GM12878 (cell line): ENCODE measurements at regions not wholly inside any gene's neighbourhood (a gene's known extent, or its start where the extent isn't known, plus 50 kb on each side); places are given as distances from the start of the nearest gene placed in this dataset.

Source experiments
- ATAC-seq: fragments of 200-7000 bp; cut with Tn5 transposase; 3 replicates; pipeline ENCODE4 v1.9.1; 2020; ENCODE audit warnings: mild to moderate bottlenecking, moderate library complexity
- BruUV-seq: library from RNA; stranded (reverse); fragments of 400-500 nt; replicated peaks from 2 replicates; lab custom pipeline; 2021; lab: Mats Ljungman, UMichigan
- CTCF ChIA-PET: fragments of 300-600 bp; sonication (Branson Sonifier 250); formaldehyde crosslinking; extraction: SDS; loops from one replicate; lab custom pipeline; 2021; ENCODE audit warnings: inconsistent platforms; lab: Yijun Ruan, JAX
- POLR2A ChIA-PET: fragments of 350-600 bp; formaldehyde crosslinking; extraction: SDS; loops from one replicate; lab custom pipeline; 2021; ENCODE audit warnings: inconsistent platforms; lab: Charles Lee
- RAD21 ChIA-PET: fragments of 300-600 bp; sonication (Branson Sonifier 250); formaldehyde crosslinking; loops from one replicate; lab custom pipeline; 2023; ENCODE audit warnings: antibody characterized with exemption; ENCODE audit not compliant: unreplicated experiment; lab: Charles Lee
- SMC1A ChIA-PET: fragments of 300-600 bp; sonication (Branson Sonifier 250); formaldehyde crosslinking; loops from one replicate; lab custom pipeline; 2023; ENCODE audit not compliant: unreplicated experiment, uncharacterized antibody; lab: Charles Lee
- DNase-seq: peaks from one replicate; pipeline ENCODE4 v3.0.0-alpha.2; 2011; ENCODE audit warnings: low read depth, low spot score
- FAIRE-seq: peaks from 3 replicates; lab custom pipeline; 2011; peaks lifted over from hg19 to GRCh38; lab: Jason Lieb, UNC
- H2AFZ ChIP-seq: 2 replicates; pipeline ENCODE4 v1.6.0; 2011; ENCODE audit warnings: low read depth, low read length, control low read depth; ENCODE audit not compliant: control insufficient read depth
- H3K27ac ChIP-seq: 2 replicates; pipeline ENCODE4 v1.5.1; 2011; ENCODE audit warnings: control low read depth; ENCODE audit not compliant: control insufficient read depth, insufficient read depth
- H3K27me3 ChIP-seq, 2 experiments: replicated peaks in 1 of 2; 2 replicates each; pipeline versions ENCODE4 v1.6.0 to v1.6.1; 2011; ENCODE audit warnings: low read length in 1 of 2; ENCODE audit not compliant: control insufficient read depth in 2 of 2, insufficient read depth in 2 of 2
- H3K36me3 ChIP-seq, 2 experiments: 2 replicates each; pipeline ENCODE4 v1.5.1; 2011; ENCODE audit warnings: low read length in 1 of 2; ENCODE audit not compliant: control insufficient read depth in 2 of 2, insufficient read depth in 2 of 2
- H3K4me1 ChIP-seq: 2 replicates; pipeline ENCODE4 v1.6.1; 2011; ENCODE audit warnings: mild to moderate bottlenecking, low read length, moderate library complexity, mixed read lengths; ENCODE audit not compliant: control insufficient read depth, insufficient read depth
- H3K4me2 ChIP-seq: 2 replicates; pipeline ENCODE4 v1.6.0; 2011; ENCODE audit warnings: control low read depth; ENCODE audit not compliant: control insufficient read depth, insufficient read depth
- H3K4me3 ChIP-seq: fragments of 200-600 bp; sonication (generic); 2 replicates; pipeline ENCODE4 v1.5.1; 2016
- H3K79me2 ChIP-seq: 2 replicates; pipeline ENCODE4 v1.6.0; 2011; ENCODE audit warnings: low read length; ENCODE audit not compliant: control insufficient read depth, insufficient read depth
- H3K9ac ChIP-seq: 2 replicates; pipeline ENCODE4 v1.8.0; 2011; ENCODE audit warnings: low read length, control low read depth, mixed read lengths; ENCODE audit not compliant: control insufficient read depth, insufficient read depth
- H3K9me3 ChIP-seq: replicated peaks from 3 replicates; pipeline ENCODE4 v1.5.1; 2011; ENCODE audit warnings: mild to moderate bottlenecking, low read length; ENCODE audit not compliant: control insufficient read depth, insufficient read depth
- H4K20me1 ChIP-seq: 2 replicates; pipeline ENCODE4 v1.6.0; 2011; ENCODE audit not compliant: control insufficient read depth, insufficient read depth
- BCLAF1 ChIP-seq: fragments of 450-650 bp; IDR thresholded peaks from 2 replicates; pipeline ENCODE4 v1.6.1; 2017; ENCODE audit warnings: antibody characterized with exemption, mild to moderate bottlenecking, moderate library complexity
- BHLHE40 ChIP-seq, 2 experiments: fragments of 450-650 bp in 1 of 2; IDR thresholded peaks; 2 replicates each; pipeline ENCODE4 v1.6.1; 2011 to 2017; ENCODE audit warnings: low read depth in 2 of 2, borderline replicate concordance in 1 of 2, improper control_type of control experiment in 1 of 2, low read length in 1 of 2, mild to moderate bottlenecking in 1 of 2
- CREM ChIP-seq: IDR thresholded peaks from 2 replicates; pipeline ENCODE4 v1.6.1; 2014; ENCODE audit warnings: antibody characterized with exemption, low read depth
- KLF5 ChIP-seq: fragments of 450-650 bp; IDR thresholded peaks from 2 replicates; pipeline ENCODE4 v1.6.1; 2014; ENCODE audit warnings: mild to moderate bottlenecking; ENCODE audit not compliant: partially characterized antibody
- NBN ChIP-seq: fragments of 450-650 bp; IDR thresholded peaks from 2 replicates; pipeline ENCODE4 v1.6.1; 2016
- NR2C2 ChIP-seq: IDR thresholded peaks from 2 replicates; pipeline ENCODE4 v1.6.1; 2011; ENCODE audit warnings: borderline replicate concordance, low read depth; ENCODE audit not compliant: control insufficient read depth, insufficient read length
- POLR2AphosphoS2 ChIP-seq: IDR thresholded peaks from 2 replicates; pipeline ENCODE4 v1.6.1; 2011; ENCODE audit warnings: low read depth, mild to moderate bottlenecking, low read length, improper control_type of control experiment, moderate library complexity
- RELA ChIP-seq: fragments of 450-650 bp; IDR thresholded peaks from 2 replicates; pipeline ENCODE4 v1.8.0; 2014; ENCODE audit warnings: borderline replicate concordance; ENCODE audit not compliant: partially characterized antibody
- SREBF1 ChIP-seq: IDR thresholded peaks from 2 replicates; pipeline ENCODE4 v1.6.1; 2012; ENCODE audit warnings: mild to moderate bottlenecking, low read length
- SREBF2 ChIP-seq: IDR thresholded peaks from 2 replicates; pipeline ENCODE4 v1.6.1; 2012; ENCODE audit warnings: mild to moderate bottlenecking, low read length
- YBX1 ChIP-seq: fragments of 450-650 bp; IDR thresholded peaks from 2 replicates; pipeline ENCODE4 v1.6.1; 2016; ENCODE audit warnings: antibody characterized with exemption
- in situ Hi-C: fragments of 300-500 bp; cut with MboI; formaldehyde crosslinking; loops from 9 replicates; pipeline ENCODE4 v1.14.3; 2018; ENCODE audit warnings: mixed read lengths
- intact Hi-C: fragments of 100-400 bp; cut with micrococcal nuclease; formaldehyde crosslinking; loops from one replicate; pipeline ENCODE4 v1.14.2; 2022; ENCODE audit not compliant: unreplicated experiment
- TF ChIP-seq, protein P1 (sequence below): fragments of 450-650 bp; IDR thresholded peaks from 2 replicates; pipeline ENCODE4 v1.6.1; 2016; ENCODE audit warnings: mild to moderate bottlenecking
- TF ChIP-seq, protein P2 (sequence below): fragments of 450-650 bp; IDR thresholded peaks from 2 replicates; pipeline ENCODE4 v1.6.1; 2016; ENCODE audit warnings: mild to moderate bottlenecking
- TF ChIP-seq, protein P3 (sequence below): IDR thresholded peaks from 2 replicates; pipeline ENCODE4 v1.6.1; 2011; ENCODE audit warnings: low read depth, mild to moderate bottlenecking, low read length, moderate library complexity, borderline replicate concordance; ENCODE audit errors: extremely low read depth
- TF ChIP-seq, protein P4 (sequence below): fragments of 450-650 bp; IDR thresholded peaks from 2 replicates; pipeline ENCODE4 v1.6.1; 2017; ENCODE audit warnings: mild to moderate bottlenecking, low read depth, inconsistent platforms; ENCODE audit not compliant: poor library complexity, severe bottlenecking
- TF ChIP-seq, protein P5 (sequence below): IDR thresholded peaks from 2 replicates; pipeline ENCODE4 v1.6.1; 2012; ENCODE audit warnings: low read length, inconsistent platforms

GRCh38 chr2:45203400-45203799, 194.1 kb upstream of the SIX2 start:
- CTCF ChIA-PET, result no interaction called here
- H3K27ac ChIP-seq, result no peak overlapping the region
- TF ChIP-seq RELA (no peak), YBX1 (no peak), BHLHE40 (IDR thresholded peaks at IDR 0.05; ENCODE audit: borderline replicate concordance in 1 of 2, low read depth in 2 of 2, low read length in 1 of 2) (no peak), SREBF2 (no peak), NR2C2 (no peak), CREM (no peak), KLF5 (no peak), BCLAF1 (no peak), POLR2AphosphoS2 (no peak), SREBF1 (no peak), NBN (no peak)
- TF ChIP-seq, protein P1, sequence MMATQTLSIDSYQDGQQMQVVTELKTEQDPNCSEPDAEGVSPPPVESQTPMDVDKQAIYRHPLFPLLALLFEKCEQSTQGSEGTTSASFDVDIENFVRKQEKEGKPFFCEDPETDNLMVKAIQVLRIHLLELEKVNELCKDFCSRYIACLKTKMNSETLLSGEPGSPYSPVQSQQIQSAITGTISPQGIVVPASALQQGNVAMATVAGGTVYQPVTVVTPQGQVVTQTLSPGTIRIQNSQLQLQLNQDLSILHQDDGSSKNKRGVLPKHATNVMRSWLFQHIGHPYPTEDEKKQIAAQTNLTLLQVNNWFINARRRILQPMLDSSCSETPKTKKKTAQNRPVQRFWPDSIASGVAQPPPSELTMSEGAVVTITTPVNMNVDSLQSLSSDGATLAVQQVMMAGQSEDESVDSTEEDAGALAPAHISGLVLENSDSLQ, result no peak
- TF ChIP-seq, protein P2, sequence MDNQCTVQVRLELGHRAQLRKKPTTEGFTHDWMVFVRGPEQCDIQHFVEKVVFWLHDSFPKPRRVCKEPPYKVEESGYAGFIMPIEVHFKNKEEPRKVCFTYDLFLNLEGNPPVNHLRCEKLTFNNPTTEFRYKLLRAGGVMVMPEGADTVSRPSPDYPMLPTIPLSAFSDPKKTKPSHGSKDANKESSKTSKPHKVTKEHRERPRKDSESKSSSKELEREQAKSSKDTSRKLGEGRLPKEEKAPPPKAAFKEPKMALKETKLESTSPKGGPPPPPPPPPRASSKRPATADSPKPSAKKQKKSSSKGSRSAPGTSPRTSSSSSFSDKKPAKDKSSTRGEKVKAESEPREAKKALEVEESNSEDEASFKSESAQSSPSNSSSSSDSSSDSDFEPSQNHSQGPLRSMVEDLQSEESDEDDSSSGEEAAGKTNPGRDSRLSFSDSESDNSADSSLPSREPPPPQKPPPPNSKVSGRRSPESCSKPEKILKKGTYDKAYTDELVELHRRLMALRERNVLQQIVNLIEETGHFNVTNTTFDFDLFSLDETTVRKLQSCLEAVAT, result no peak
- TF ChIP-seq, protein P3, sequence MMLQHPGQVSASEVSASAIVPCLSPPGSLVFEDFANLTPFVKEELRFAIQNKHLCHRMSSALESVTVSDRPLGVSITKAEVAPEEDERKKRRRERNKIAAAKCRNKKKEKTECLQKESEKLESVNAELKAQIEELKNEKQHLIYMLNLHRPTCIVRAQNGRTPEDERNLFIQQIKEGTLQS, result no peak
- TF ChIP-seq, protein P4, sequence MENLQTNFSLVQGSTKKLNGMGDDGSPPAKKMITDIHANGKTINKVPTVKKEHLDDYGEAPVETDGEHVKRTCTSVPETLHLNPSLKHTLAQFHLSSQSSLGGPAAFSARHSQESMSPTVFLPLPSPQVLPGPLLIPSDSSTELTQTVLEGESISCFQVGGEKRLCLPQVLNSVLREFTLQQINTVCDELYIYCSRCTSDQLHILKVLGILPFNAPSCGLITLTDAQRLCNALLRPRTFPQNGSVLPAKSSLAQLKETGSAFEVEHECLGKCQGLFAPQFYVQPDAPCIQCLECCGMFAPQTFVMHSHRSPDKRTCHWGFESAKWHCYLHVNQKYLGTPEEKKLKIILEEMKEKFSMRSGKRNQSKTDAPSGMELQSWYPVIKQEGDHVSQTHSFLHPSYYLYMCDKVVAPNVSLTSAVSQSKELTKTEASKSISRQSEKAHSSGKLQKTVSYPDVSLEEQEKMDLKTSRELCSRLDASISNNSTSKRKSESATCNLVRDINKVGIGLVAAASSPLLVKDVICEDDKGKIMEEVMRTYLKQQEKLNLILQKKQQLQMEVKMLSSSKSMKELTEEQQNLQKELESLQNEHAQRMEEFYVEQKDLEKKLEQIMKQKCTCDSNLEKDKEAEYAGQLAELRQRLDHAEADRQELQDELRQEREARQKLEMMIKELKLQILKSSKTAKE, result no peak
- TF ChIP-seq, protein P5, sequence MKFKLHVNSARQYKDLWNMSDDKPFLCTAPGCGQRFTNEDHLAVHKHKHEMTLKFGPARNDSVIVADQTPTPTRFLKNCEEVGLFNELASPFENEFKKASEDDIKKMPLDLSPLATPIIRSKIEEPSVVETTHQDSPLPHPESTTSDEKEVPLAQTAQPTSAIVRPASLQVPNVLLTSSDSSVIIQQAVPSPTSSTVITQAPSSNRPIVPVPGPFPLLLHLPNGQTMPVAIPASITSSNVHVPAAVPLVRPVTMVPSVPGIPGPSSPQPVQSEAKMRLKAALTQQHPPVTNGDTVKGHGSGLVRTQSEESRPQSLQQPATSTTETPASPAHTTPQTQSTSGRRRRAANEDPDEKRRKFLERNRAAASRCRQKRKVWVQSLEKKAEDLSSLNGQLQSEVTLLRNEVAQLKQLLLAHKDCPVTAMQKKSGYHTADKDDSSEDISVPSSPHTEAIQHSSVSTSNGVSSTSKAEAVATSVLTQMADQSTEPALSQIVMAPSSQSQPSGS, result no peak
- TF ChIP-seq, all 136 proteins: peak for 0
- no TSS peak for BruUV-seq
- SMC1A ChIA-PET, result no interaction called here
- RAD21 ChIA-PET, result no interaction called here
- Histone ChIP-seq H3K36me3 (no peaks in the 10 kb centered on the region), H3K27me3 (no peaks in the 10 kb centered on the region), H3K9me3 (no peaks in the 10 kb centered on the region), H3K4me3 (no peak overlapping the region), H3K79me2 (no peaks in the 10 kb centered on the region), H3K4me1 (no peaks in the 10 kb centered on the region), H3K9ac (no peak overlapping the region), H2AFZ (no peak overlapping the region), H4K20me1 (no peaks in the 10 kb centered on the region), H3K4me2 (no peak overlapping the region)
- in situ Hi-C loops (no loop called here), intact Hi-C loops (no loop called here)
- no peak for FAIRE-seq
- POLR2A ChIA-PET, result no interaction called here
- DNase-seq, result no peak
- no peak for ATAC-seq
